SK-N-SH (cell line): ENCODE measurements at regions not wholly inside any gene's neighbourhood (a gene's known extent, or its start where the extent isn't known, plus 50 kb on each side); places are given as distances from the start of the nearest gene placed in this dataset.

ENCODE experiments used
- CTCF ChIA-PET: fragments of 300-600, 350-600 bp; formaldehyde crosslinking; extraction: SDS; loops from one replicate; lab custom pipeline; 2021; lab: Yijun Ruan, JAX
- POLR2A ChIA-PET: fragments of 350-600 bp; sonication (Branson Sonifier 250); formaldehyde crosslinking; extraction: SDS; loops from one replicate; lab custom pipeline; 2020; ENCODE audit warnings: antibody characterized with exemption, inconsistent platforms; lab: Yijun Ruan, JAX
- DNase-seq: peaks from one replicate; pipeline ENCODE4 v3.0.0; 2012
- H2AFZ ChIP-seq: fragments of 200-600 bp; sonication (generic); 2 replicates; pipeline ENCODE4 v1.8.1; 2016; ENCODE audit warnings: antibody characterized with exemption, mild to moderate bottlenecking, low read depth
- H3F3A ChIP-seq: fragments of 200-600 bp; sonication (generic); replicated peaks from 2 replicates; pipeline ENCODE3; 2016; ENCODE audit warnings: antibody characterized with exemption, mild to moderate bottlenecking; ENCODE audit not compliant: insufficient read depth
- H3K27ac ChIP-seq, 2 experiments: fragments of 200-500 bp in 1 of 2; fragments of 200-600 bp in 1 of 2; sonication (Bioruptor generic) in 1 of 2; sonication (generic), shearing (Covaris generic) in 1 of 2; 2 replicates each; pipeline versions ENCODE4 v1.5.1 to v1.6.1; 2014 to 2016; ENCODE audit warnings: low read depth in 2 of 2, inconsistent platforms in 1 of 2, low read length in 1 of 2, mild to moderate bottlenecking in 1 of 2, mixed read lengths in 1 of 2
- H3K27me3 ChIP-seq: fragments of 200-600 bp; sonication (generic), shearing (Covaris generic); 2 replicates; pipeline ENCODE4 v1.6.1; 2016; ENCODE audit warnings: mixed run types; ENCODE audit not compliant: insufficient read depth
- H3K36me3 ChIP-seq, 2 experiments: fragments of 200-500 bp in 1 of 2; fragments of 200-600 bp in 1 of 2; sonication (Bioruptor generic) in 1 of 2; sonication (generic) in 1 of 2; replicated peaks in 1 of 2; 2 replicates each; pipeline versions ENCODE3 to v1.5.1; 2014 to 2016; ENCODE audit warnings: low read length in 1 of 2, mild to moderate bottlenecking in 1 of 2; ENCODE audit not compliant: insufficient read depth in 2 of 2, control insufficient read depth in 1 of 2
- H3K4me1 ChIP-seq, 2 experiments: fragments of 200-500 bp in 1 of 2; fragments of 200-600 bp in 1 of 2; sonication (Bioruptor generic) in 1 of 2; sonication (generic), shearing (Covaris generic) in 1 of 2; 2 replicates each; pipeline versions ENCODE4 v1.5.1 to v1.6.1; 2014 to 2016; ENCODE audit warnings: low read depth in 1 of 2, low read length in 1 of 2, mixed run types in 1 of 2; ENCODE audit not compliant: insufficient read depth in 2 of 2, control insufficient read depth in 1 of 2
- H3K4me2 ChIP-seq: fragments of 200-600 bp; sonication (generic), shearing (Covaris generic); 2 replicates; pipeline ENCODE4 v1.6.1; 2017; ENCODE audit warnings: mixed run types
- H3K4me3 ChIP-seq, 2 experiments: fragments of 200-500 bp in 1 of 2; fragments of 200-600 bp in 1 of 2; sonication (Bioruptor generic) in 1 of 2; sonication (generic), shearing (Covaris generic) in 1 of 2; 2 replicates each; pipeline versions ENCODE4 v1.5.1 to v1.8.1; 2014 to 2016; ENCODE audit warnings: low read depth in 2 of 2, inconsistent platforms in 1 of 2, low read length in 1 of 2, mild to moderate bottlenecking in 1 of 2, mixed read lengths in 1 of 2, moderate library complexity in 1 of 2
- H3K79me2 ChIP-seq: fragments of 200-600 bp; sonication (generic); 2 replicates; pipeline ENCODE4 v1.8.1; 2017; ENCODE audit warnings: mild to moderate bottlenecking; ENCODE audit not compliant: insufficient read depth
- H3K9ac ChIP-seq: fragments of 200-600 bp; sonication (generic); 2 replicates; pipeline ENCODE4 v1.6.1; 2017; ENCODE audit warnings: mixed run types
- H3K9me2 ChIP-seq: fragments of 200-600 bp; sonication (generic); 2 replicates; pipeline ENCODE4 v1.6.1; 2017; ENCODE audit warnings: mixed run types
- H3K9me3 ChIP-seq: fragments of 200-600 bp; sonication (generic); 2 replicates; pipeline ENCODE4 v1.6.1; 2017; ENCODE audit warnings: mixed run types, mild to moderate bottlenecking, moderate library complexity
- H4K20me1 ChIP-seq: fragments of 200-600 bp; sonication (generic); 2 replicates; pipeline ENCODE4 v1.6.1; 2017; ENCODE audit warnings: mild to moderate bottlenecking, mixed run types; ENCODE audit not compliant: insufficient read depth
- EZH2phosphoT487 ChIP-seq: fragments of 200-600 bp; sonication (generic); IDR thresholded peaks from 2 replicates; pipeline ENCODE4 v1.6.1; 2017; ENCODE audit warnings: low read depth, mixed run types, mild to moderate bottlenecking, antibody characterized with exemption, moderate library complexity, borderline replicate concordance
- FOSL2 ChIP-seq: IDR thresholded peaks from 2 replicates; pipeline ENCODE4 v1.4.0; 2012; ENCODE audit warnings: low read depth, mild to moderate bottlenecking, moderate library complexity, borderline replicate concordance
- FOXJ3 ChIP-seq: sonication (generic); formaldehyde crosslinking; IDR thresholded peaks from 2 replicates; pipeline ENCODE4 v1.5.1; 2020; ENCODE audit warnings: mild to moderate bottlenecking, missing genetic modification reagents
- GABPA ChIP-seq: IDR thresholded peaks from 2 replicates; pipeline ENCODE4 v1.4.0; 2012; ENCODE audit warnings: low read depth, mild to moderate bottlenecking
- GATA2 ChIP-seq: sonication (generic); formaldehyde crosslinking; IDR thresholded peaks from 2 replicates; pipeline ENCODE4 v1.5.0; 2020; ENCODE audit warnings: mild to moderate bottlenecking, missing genetic modification reagents
- IRF3 ChIP-seq: fragments of 150-350 bp; IDR thresholded peaks from 2 replicates; pipeline ENCODE4 v1.6.1; 2016; ENCODE audit warnings: mild to moderate bottlenecking, low read depth, low read length
- MEF2A ChIP-seq: IDR thresholded peaks from 2 replicates; pipeline ENCODE4 v1.4.0; 2012; ENCODE audit warnings: low read depth, borderline replicate concordance
- NRF1 ChIP-seq: IDR thresholded peaks from 2 replicates; pipeline ENCODE4 v1.6.1; 2012; ENCODE audit warnings: low read depth, mild to moderate bottlenecking, low read length
- PBX3 ChIP-seq: IDR thresholded peaks from 2 replicates; pipeline ENCODE4; 2012
- RFX5 ChIP-seq: IDR thresholded peaks from 2 replicates; pipeline ENCODE4 v1.6.1; 2012; ENCODE audit warnings: mild to moderate bottlenecking, improper control_type of control experiment, low read length
- SIN3A ChIP-seq: IDR thresholded peaks from 2 replicates; pipeline ENCODE4 v1.6.1; 2012; ENCODE audit warnings: low read depth, mild to moderate bottlenecking, low read length, moderate library complexity, borderline replicate concordance
- TAF1 ChIP-seq: IDR thresholded peaks from 2 replicates; pipeline ENCODE4 v1.6.1; 2012; ENCODE audit warnings: low read depth, mild to moderate bottlenecking, low read length, moderate library complexity, borderline replicate concordance
- TEAD4 ChIP-seq: IDR thresholded peaks from 2 replicates; pipeline ENCODE4 v1.4.0; 2012; ENCODE audit warnings: mild to moderate bottlenecking, borderline replicate concordance; ENCODE audit not compliant: insufficient read depth
- WGBS: methylation state at CpG from one replicate; pipeline ENCODE4 v1.1.6; 2017; ENCODE audit warnings: low lambda C conversion rate; 5-methylcytosine and 5-hydroxymethylcytosine counted together
- TF ChIP-seq, protein P1 (sequence below): IDR thresholded peaks from 2 replicates; pipeline ENCODE4 v1.4.0; 2012; ENCODE audit warnings: low read depth
- TF ChIP-seq, protein P2 (sequence below): fragments of 150-350 bp; IDR thresholded peaks from 2 replicates; pipeline ENCODE4 v1.6.1; 2017; ENCODE audit warnings: antibody characterized with exemption, low read length, low read depth, borderline replicate concordance
- TF ChIP-seq, protein P3 (sequence below): fragments of 200-600 bp; sonication (generic); IDR thresholded peaks from 2 replicates; pipeline ENCODE4 v1.6.1; 2017; ENCODE audit warnings: antibody characterized with exemption, mild to moderate bottlenecking, moderate library complexity

- Histone ChIP-seq H3K27me3 (0 out of 2 replicates have a peak, but pooled peaks cover 5% of the 10 kb centered on the region), H3K9me2 (no peaks in the 10 kb centered on the region), H3K9ac (no peak overlapping the region), H3K79me2 (no peaks in the 10 kb centered on the region), H3K9me3 (no peaks in the 10 kb centered on the region), H3F3A (no peaks in the 10 kb centered on the region), H4K20me1 (no peaks in the 10 kb centered on the region), H2AFZ (no peak overlapping the region), H3K36me3 (no peaks in the 10 kb centered on the region), H3K4me1 (no peaks in the 10 kb centered on the region; a peak in 1 of 4 replicates), H3K4me3 (no peak overlapping the region), H3K4me2 (no peak overlapping the region), H3K27ac (no peak overlapping the region)
- DNase-seq, result no peak
- CTCF ChIA-PET, result interaction anchor here (1.3 to 3.0 kb wide), 3 partner anchors 10 to 28 kb away, joined by 3 to 13 read pairs (median 6); no protein-coding TSS in a partner anchor
- TF ChIP-seq FOSL2 (no peak), NRF1 (no peak), FOXJ3 (no peak), RFX5 (no peak), MEF2A (no peak), EZH2phosphoT487 (no peak), IRF3 (no peak), GATA2 (no peak), SIN3A (no peak)
- TF ChIP-seq, protein P1, sequence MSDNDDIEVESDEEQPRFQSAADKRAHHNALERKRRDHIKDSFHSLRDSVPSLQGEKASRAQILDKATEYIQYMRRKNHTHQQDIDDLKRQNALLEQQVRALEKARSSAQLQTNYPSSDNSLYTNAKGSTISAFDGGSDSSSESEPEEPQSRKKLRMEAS, result no peak
- TF ChIP-seq, protein P2, sequence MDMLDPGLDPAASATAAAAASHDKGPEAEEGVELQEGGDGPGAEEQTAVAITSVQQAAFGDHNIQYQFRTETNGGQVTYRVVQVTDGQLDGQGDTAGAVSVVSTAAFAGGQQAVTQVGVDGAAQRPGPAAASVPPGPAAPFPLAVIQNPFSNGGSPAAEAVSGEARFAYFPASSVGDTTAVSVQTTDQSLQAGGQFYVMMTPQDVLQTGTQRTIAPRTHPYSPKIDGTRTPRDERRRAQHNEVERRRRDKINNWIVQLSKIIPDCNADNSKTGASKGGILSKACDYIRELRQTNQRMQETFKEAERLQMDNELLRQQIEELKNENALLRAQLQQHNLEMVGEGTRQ, result no peak
- POLR2A ChIA-PET, result no interaction called here
- 55% methylated on average over 4 of the region's 4 CpGs for WGBS
Measured at GRCh38 chr15:62278534-62278933, 113.4 kb upstream of the C2CD4B start.

GRCh38 chr15:62279041-62279440 lies 114.0 kb upstream of the C2CD4B start:
- ChIA-PET CTCF (interaction anchor here (0.9 to 2.4 kb wide), 2 partner anchors 25 to 28 kb away, joined by 5 to 12 read pairs; no protein-coding TSS in a partner anchor), POLR2A (no interaction called here)
- no peaks in the 10 kb centered on the region for H3K9me2 ChIP-seq
- H4K20me1 ChIP-seq, result no peaks in the 10 kb centered on the region
- no peaks in the 10 kb centered on the region for H3K36me3 ChIP-seq
- no peak overlapping the region for H3K27ac ChIP-seq
- 0 out of 2 replicates have a peak, but pooled peaks cover 5% of the 10 kb centered on the region for H3K27me3 ChIP-seq
- no peaks in the 10 kb centered on the region for H3K9me3 ChIP-seq
- no peak overlapping the region for H3K9ac ChIP-seq
- DNase-seq, result no peak
- 86% methylated on average over 5 of the region's 5 CpGs for WGBS
- no peak for TF ChIP-seq IRF3
- TF ChIP-seq TAF1, result no peak
- TF ChIP-seq, protein P2, result no peak
- no peak for TF ChIP-seq PBX3
- no peak for TF ChIP-seq GABPA
- TF ChIP-seq EZH2phosphoT487, result no peak
- TF ChIP-seq, protein P3, sequence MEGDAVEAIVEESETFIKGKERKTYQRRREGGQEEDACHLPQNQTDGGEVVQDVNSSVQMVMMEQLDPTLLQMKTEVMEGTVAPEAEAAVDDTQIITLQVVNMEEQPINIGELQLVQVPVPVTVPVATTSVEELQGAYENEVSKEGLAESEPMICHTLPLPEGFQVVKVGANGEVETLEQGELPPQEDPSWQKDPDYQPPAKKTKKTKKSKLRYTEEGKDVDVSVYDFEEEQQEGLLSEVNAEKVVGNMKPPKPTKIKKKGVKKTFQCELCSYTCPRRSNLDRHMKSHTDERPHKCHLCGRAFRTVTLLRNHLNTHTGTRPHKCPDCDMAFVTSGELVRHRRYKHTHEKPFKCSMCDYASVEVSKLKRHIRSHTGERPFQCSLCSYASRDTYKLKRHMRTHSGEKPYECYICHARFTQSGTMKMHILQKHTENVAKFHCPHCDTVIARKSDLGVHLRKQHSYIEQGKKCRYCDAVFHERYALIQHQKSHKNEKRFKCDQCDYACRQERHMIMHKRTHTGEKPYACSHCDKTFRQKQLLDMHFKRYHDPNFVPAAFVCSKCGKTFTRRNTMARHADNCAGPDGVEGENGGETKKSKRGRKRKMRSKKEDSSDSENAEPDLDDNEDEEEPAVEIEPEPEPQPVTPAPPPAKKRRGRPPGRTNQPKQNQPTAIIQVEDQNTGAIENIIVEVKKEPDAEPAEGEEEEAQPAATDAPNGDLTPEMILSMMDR, result no peak
- TF ChIP-seq TEAD4, result no peak
- TF ChIP-seq, all 33 proteins: peak for 0
- Histone ChIP-seq H3K79me2 (no peaks in the 10 kb centered on the region), H3F3A (no peaks in the 10 kb centered on the region), H3K4me3 (no peak overlapping the region), H2AFZ (no peak overlapping the region), H3K4me1 (no peaks in the 10 kb centered on the region; a peak in 1 of 4 replicates), H3K4me2 (no peak overlapping the region)
